NCI-H510A (cell line): ENCODE measurements at regions not wholly inside any gene's neighbourhood (a gene's known extent, or its start where the extent isn't known, plus 50 kb on each side); places are given as distances from the start of the nearest gene placed in this dataset.

ENCODE experiments used
- DNase-seq: peaks from one replicate; lab custom pipeline; 2025; lab: John Stamatoyannopoulos, UW

- no peak for DNase-seq
Observed at GRCh38 chr4:183852910-183853547, 52.1 kb upstream of the STOX2 start.

DNA sequence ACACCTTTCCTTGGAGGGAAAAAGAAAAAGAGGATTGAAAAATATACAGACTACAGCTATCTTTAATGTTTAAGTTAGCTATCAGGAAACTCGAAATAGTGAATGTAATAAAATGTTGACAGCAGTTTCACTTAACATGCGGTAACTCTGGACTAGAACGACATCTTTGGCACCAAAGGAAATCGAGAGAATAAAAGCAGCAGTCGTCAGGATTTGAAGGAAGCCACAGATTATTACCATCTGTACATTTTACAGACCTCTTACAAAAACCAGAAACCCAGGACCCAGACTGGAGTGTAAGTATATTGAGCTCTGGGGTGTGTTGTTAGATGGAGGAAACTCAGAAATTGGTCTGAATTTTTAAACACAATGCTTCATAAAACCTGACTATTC, 51.6 kb upstream of the STOX2 start:
- DNase-seq: no peak
